DOHH2 (cell line): ENCODE measurements at regions not wholly inside any gene's neighbourhood (a gene's known extent, or its start where the extent isn't known, plus 50 kb on each side); places are given as distances from the start of the nearest gene placed in this dataset.

ENCODE experiments used
- EZH2phosphoT487 ChIP-seq: fragments of 200-600 bp; sonication (generic); IDR thresholded peaks from 2 replicates; pipeline ENCODE4 v1.6.1; 2017; ENCODE audit warnings: borderline replicate concordance, mild to moderate bottlenecking, antibody characterized with exemption, low read length, moderate library complexity, mixed read lengths
- TF ChIP-seq, protein P1 (sequence below): fragments of 200-600 bp; sonication (generic); IDR thresholded peaks from one replicate; pipeline ENCODE4 v1.5.1; 2014; ENCODE audit warnings: antibody characterized with exemption, mild to moderate bottlenecking, low read depth, low read length; ENCODE audit not compliant: poor library complexity, severe bottlenecking

DNA sequence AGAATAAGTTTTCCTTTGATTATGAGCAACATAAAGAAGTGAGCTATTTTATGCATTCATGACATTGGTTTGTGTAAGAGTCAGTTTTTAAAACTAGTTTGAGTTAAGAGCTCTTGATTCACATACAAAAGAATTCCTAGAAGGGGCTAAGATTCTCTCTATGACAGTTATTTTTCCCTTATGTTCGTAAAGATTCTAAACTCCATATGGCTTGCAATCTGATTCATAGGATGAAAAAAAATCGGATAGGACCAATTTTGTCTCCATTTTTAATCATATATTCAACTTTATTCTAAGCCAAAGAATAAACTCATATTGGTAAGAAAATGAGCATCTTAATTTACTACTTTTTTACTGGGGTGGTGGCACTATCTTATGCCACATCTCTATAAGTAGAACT is 79.4 kb downstream of the NAP1L3 start:
- TF ChIP-seq, protein P1, sequence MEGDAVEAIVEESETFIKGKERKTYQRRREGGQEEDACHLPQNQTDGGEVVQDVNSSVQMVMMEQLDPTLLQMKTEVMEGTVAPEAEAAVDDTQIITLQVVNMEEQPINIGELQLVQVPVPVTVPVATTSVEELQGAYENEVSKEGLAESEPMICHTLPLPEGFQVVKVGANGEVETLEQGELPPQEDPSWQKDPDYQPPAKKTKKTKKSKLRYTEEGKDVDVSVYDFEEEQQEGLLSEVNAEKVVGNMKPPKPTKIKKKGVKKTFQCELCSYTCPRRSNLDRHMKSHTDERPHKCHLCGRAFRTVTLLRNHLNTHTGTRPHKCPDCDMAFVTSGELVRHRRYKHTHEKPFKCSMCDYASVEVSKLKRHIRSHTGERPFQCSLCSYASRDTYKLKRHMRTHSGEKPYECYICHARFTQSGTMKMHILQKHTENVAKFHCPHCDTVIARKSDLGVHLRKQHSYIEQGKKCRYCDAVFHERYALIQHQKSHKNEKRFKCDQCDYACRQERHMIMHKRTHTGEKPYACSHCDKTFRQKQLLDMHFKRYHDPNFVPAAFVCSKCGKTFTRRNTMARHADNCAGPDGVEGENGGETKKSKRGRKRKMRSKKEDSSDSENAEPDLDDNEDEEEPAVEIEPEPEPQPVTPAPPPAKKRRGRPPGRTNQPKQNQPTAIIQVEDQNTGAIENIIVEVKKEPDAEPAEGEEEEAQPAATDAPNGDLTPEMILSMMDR, result no peak
- no peak for TF ChIP-seq EZH2phosphoT487
